Endothelial cell of umbilical vein (primary cell): ENCODE measurements at regions not wholly inside any gene's neighbourhood (a gene's known extent, or its start where the extent isn't known, plus 50 kb on each side); places are given as distances from the start of the nearest gene placed in this dataset.

Source experiments
- BruUV-seq: library from RNA; stranded (reverse); fragments of 400-500 nt; replicated peaks from 2 replicates; lab custom pipeline; 2021; lab: Mats Ljungman, UMichigan
- CTCF ChIA-PET: fragments of 300-600, 350-600 bp; sonication (Branson Sonifier 250); formaldehyde crosslinking; loops from one replicate; lab custom pipeline; 2021; ENCODE audit warnings: antibody characterized with exemption, inconsistent platforms; lab: Charles Lee
- POLR2A ChIA-PET: fragments of 300-600, 350-600 bp; sonication (Branson Sonifier 250); formaldehyde crosslinking; loops from one replicate; lab custom pipeline; 2021; ENCODE audit warnings: antibody characterized with exemption, inconsistent platforms; lab: Charles Lee
- DNase-seq: peaks from one replicate; pipeline ENCODE4 v3.0.0-alpha.2; 2011; ENCODE audit warnings: low read depth, low spot score
- FAIRE-seq: peaks from 2 replicates; lab custom pipeline; 2011; peaks lifted over from hg19 to GRCh38; lab: Jason Lieb, UNC
- H2AFZ ChIP-seq: 2 replicates; pipeline ENCODE4 v1.6.0; 2012; ENCODE audit warnings: low read depth, low read length, control low read depth, inconsistent platforms
- H3K27ac ChIP-seq: 2 replicates; pipeline ENCODE4 v1.5.1; 2011; ENCODE audit warnings: low read depth, mild to moderate bottlenecking, control low read depth, low read length, moderate library complexity; ENCODE audit not compliant: insufficient read depth
- H3K27me3 ChIP-seq, 2 experiments: 2 replicates each; pipeline versions ENCODE4 v1.6.0 to v1.6.1; 2011; ENCODE audit warnings: low read length in 2 of 2, mixed read lengths in 1 of 2; ENCODE audit not compliant: control insufficient read depth in 2 of 2, insufficient read depth in 2 of 2
- H3K36me3 ChIP-seq, 2 experiments: 2 replicates in 1 of 2; 3 replicates in 1 of 2; pipeline ENCODE4 v1.5.1; 2011; ENCODE audit warnings: low read length in 2 of 2, mild to moderate bottlenecking in 1 of 2, moderate library complexity in 1 of 2; ENCODE audit not compliant: control insufficient read depth in 2 of 2, insufficient read depth in 2 of 2; ENCODE audit errors: extremely low read depth in 1 of 2
- H3K4me1 ChIP-seq: 3 replicates; pipeline ENCODE4 v1.5.1; 2011; ENCODE audit warnings: mild to moderate bottlenecking, low read length; ENCODE audit not compliant: control insufficient read depth, insufficient read depth; ENCODE audit errors: extremely low read depth
- H3K4me2 ChIP-seq: 2 replicates; pipeline ENCODE4 v1.6.1; 2011; ENCODE audit warnings: low read length, control low read depth, mixed read lengths; ENCODE audit not compliant: insufficient read depth
- H3K4me3 ChIP-seq, 3 experiments: fragments of 200-600 bp in 1 of 3; sonication (generic), shearing (Covaris generic) in 1 of 3; replicated peaks in 1 of 3; 2 replicates each; pipeline ENCODE4 v1.5.1; 2011 to 2016; ENCODE audit warnings: control low read depth in 3 of 3, low read length in 3 of 3, mild to moderate bottlenecking in 2 of 3, inconsistent platforms in 1 of 3, low read depth in 1 of 3, moderate library complexity in 1 of 3; ENCODE audit not compliant: insufficient read depth in 1 of 3
- H3K79me2 ChIP-seq: 2 replicates; pipeline ENCODE4 v1.6.0; 2012; ENCODE audit warnings: low read length, inconsistent platforms; ENCODE audit not compliant: control insufficient read depth, insufficient read depth
- H3K9ac ChIP-seq: replicated peaks from 2 replicates; pipeline ENCODE3; 2011; ENCODE audit warnings: low read length, control low read depth; ENCODE audit not compliant: insufficient read depth; ENCODE audit errors: extremely low read depth
- H3K9me1 ChIP-seq: replicated peaks from 3 replicates; pipeline ENCODE4 v1.6.0; 2011; ENCODE audit warnings: mild to moderate bottlenecking, low read length; ENCODE audit not compliant: control insufficient read depth, insufficient read depth; ENCODE audit errors: extremely low read depth
- H3K9me3 ChIP-seq: replicated peaks from 2 replicates; pipeline ENCODE4 v1.5.1; 2012; ENCODE audit warnings: low read length, inconsistent platforms; ENCODE audit not compliant: control insufficient read depth, insufficient read depth
- H4K20me1 ChIP-seq: replicated peaks from 2 replicates; pipeline ENCODE3; 2011; ENCODE audit warnings: mild to moderate bottlenecking, low read length; ENCODE audit not compliant: control insufficient read depth, insufficient read depth; ENCODE audit errors: extremely low read depth
- CTCF ChIP-seq, 2 donors: IDR thresholded peaks; 1 replicate in 1 of 2; 2 replicates in 1 of 2; pipeline ENCODE4 v1.5.1; 2011; ENCODE audit warnings: low read length in 2 of 2, mild to moderate bottlenecking in 2 of 2, moderate library complexity in 2 of 2, control low read depth in 1 of 2, inconsistent platforms in 1 of 2, low read depth in 1 of 2; ENCODE audit not compliant: insufficient read depth in 1 of 2; ENCODE audit errors: extremely low read depth in 1 of 2
- EZH2 ChIP-seq: IDR thresholded peaks from 2 replicates; pipeline ENCODE4 v1.6.1; 2012; ENCODE audit warnings: borderline replicate concordance, low read depth, mild to moderate bottlenecking, moderate library complexity, low read length, inconsistent platforms; ENCODE audit not compliant: severe bottlenecking
- FOS ChIP-seq: IDR thresholded peaks from 2 replicates; pipeline ENCODE4 v1.6.1; 2011; ENCODE audit warnings: mild to moderate bottlenecking, low read length, moderate library complexity, borderline replicate concordance; ENCODE audit not compliant: insufficient read depth
- GATA2 ChIP-seq: IDR thresholded peaks from 2 replicates; pipeline ENCODE4 v1.7.0; 2011; ENCODE audit warnings: low read depth, mild to moderate bottlenecking, moderate library complexity, mixed read lengths, low read length; ENCODE audit not compliant: insufficient read length, insufficient read depth
- JUN ChIP-seq: IDR thresholded peaks from 2 replicates; pipeline ENCODE4 v1.6.1; 2011; ENCODE audit warnings: borderline replicate concordance, low read depth; ENCODE audit not compliant: insufficient read length, insufficient read depth
- MAX ChIP-seq: IDR thresholded peaks from 2 replicates; pipeline ENCODE4 v1.6.1; 2011; ENCODE audit not compliant: insufficient read depth, insufficient read length
- MYC ChIP-seq: IDR thresholded peaks from one replicate; pipeline ENCODE4 v1.6.1; 2011; ENCODE audit warnings: mild to moderate bottlenecking, low read depth, low read length
- POLR2A ChIP-seq: IDR thresholded peaks from 2 replicates; pipeline ENCODE4 v1.6.1; 2012; ENCODE audit warnings: low read depth, mild to moderate bottlenecking, control low read depth, low read length
- POLR2AphosphoS5 ChIP-seq: IDR thresholded peaks from 2 replicates; pipeline ENCODE4 v1.6.1; 2012; ENCODE audit warnings: low read depth, mild to moderate bottlenecking, control low read depth, low read length, moderate library complexity; ENCODE audit not compliant: insufficient read depth
- dilution Hi-C: fragments of 300-500 bp; cut with MboI; formaldehyde crosslinking; loops from one replicate; pipeline ENCODE4 v1.15.0; 2019; ENCODE audit warnings: low sequenced_read_pairs; ENCODE audit not compliant: extremely low pct_ligation_motif_present
- intact Hi-C: fragments of 100-400 bp; cut with micrococcal nuclease; formaldehyde crosslinking; loops from one replicate; pipeline ENCODE4 v1.10.0; 2022

- Histone ChIP-seq H3K9me1 (no peaks in the 10 kb centered on the region), H3K9me3 (peaks cover 8% of the 10 kb centered on the region), H3K36me3 (no peaks in the 10 kb centered on the region), H3K4me2 (no peak overlapping the region), H2AFZ (no peak overlapping the region), H4K20me1 (no peaks in the 10 kb centered on the region), H3K4me1 (no peaks in the 10 kb centered on the region), H3K4me3 (no peak overlapping the region), H3K9ac (no peak overlapping the region), H3K79me2 (no peaks in the 10 kb centered on the region), H3K27me3 (no peaks in the 10 kb centered on the region), H3K27ac (no peak overlapping the region)
- BruUV-seq, result no TSS peak
- TF ChIP-seq MYC (no peak), POLR2A (no peak), GATA2 (no peak), CTCF (IDR thresholded peaks at IDR 0.05; ENCODE audit: extremely low read depth in 1 of 2, insufficient read depth in 1 of 2, low read depth in 1 of 2, low read length in 2 of 2) (no peak), EZH2 (no peak), JUN (no peak), MAX (no peak), FOS (no peak), POLR2AphosphoS5 (no peak)
- intact Hi-C loops, result no loop called here
- DNase-seq (peak; percentile 40), FAIRE-seq (no peak)
- dilution Hi-C loops, result no loop called here
- ChIA-PET CTCF (no interaction called here), POLR2A (no interaction called here)
Measured at GRCh38 chr4:189835505-189835904, 105.2 kb upstream of the FRG1 start.
